SU-DHL-6 (cell line): ENCODE measurements at regions not wholly inside any gene's neighbourhood (a gene's known extent, or its start where the extent isn't known, plus 50 kb on each side); places are given as distances from the start of the nearest gene placed in this dataset.

Source experiments
- CTCF ChIP-seq: fragments of 200-600 bp; sonication (generic); IDR thresholded peaks from one replicate; pipeline ENCODE4 v1.5.1; 2017; ENCODE audit warnings: antibody characterized with exemption, mild to moderate bottlenecking, low read length, moderate library complexity; ENCODE audit not compliant: insufficient read depth, poor library complexity, severe bottlenecking
- EZH2phosphoT487 ChIP-seq: fragments of 200-600 bp; sonication (generic), shearing (Covaris generic); conservative IDR thresholded peaks from 2 replicates; pipeline ENCODE4 v1.6.1; 2018; ENCODE audit warnings: mild to moderate bottlenecking, antibody characterized with exemption, low read length, moderate library complexity, mixed read lengths

GRCh38 chr4:30844861-30845582 is 124.9 kb downstream of the PCDH7 start:
- no peak for TF ChIP-seq CTCF
- no peak for TF ChIP-seq EZH2phosphoT487
